ENCODE measurements at regions not wholly inside any gene's neighbourhood (a gene's known extent, or its start where the extent isn't known, plus 50 kb on each side); places are given as distances from the start of the nearest gene placed in this dataset.
"Not testable (repeated sequence)": the region's sequence is repeated elsewhere in the genome, so short reads cannot be mapped to it uniquely, and the experiment has no call there.

GRCh38 chr6:91063362-91063761, 476.5 kb upstream of the MAP3K7 start:
- Histone ChIP-seq H3K9me3 (no peaks in the 10 kb centered on the region), H3K4me3 (no peak overlapping the region), H3K27me3 (no peaks in the 10 kb centered on the region), H3K27ac (no peak overlapping the region), H3K4me1 (no peaks in the 10 kb centered on the region), H3K36me3 (no peaks in the 10 kb centered on the region)
- intact Hi-C loops (cut with DNase I; ENCODE audit: low total_unique reads): no loop called here
- DNase-seq (ENCODE audit: low spot score in 2 of 2): no peak
- TF ChIP-seq POLR2AphosphoS5 (IDR thresholded peaks at IDR 0.05) (no peak), CTCF (IDR thresholded peaks at IDR 0.05) (no peak), POLR2A (IDR thresholded peaks at IDR 0.05) (no peak)

- no peaks in the 10 kb centered on the region for H3K36me3 ChIP-seq
- TF ChIP-seq POLR2AphosphoS5 (IDR thresholded peaks at IDR 0.05): no peak
- no peak for TF ChIP-seq POLR2A (IDR thresholded peaks at IDR 0.05)
- TF ChIP-seq CTCF (IDR thresholded peaks at IDR 0.05): no peak
- H3K4me3 ChIP-seq: no peak overlapping the region
- intact Hi-C loops (cut with DNase I; ENCODE audit: low total_unique reads): no loop called here
- no peak overlapping the region for H3K27ac ChIP-seq
- no peaks in the 10 kb centered on the region for H3K9me3 ChIP-seq
- no peak for DNase-seq (ENCODE audit: low spot score in 2 of 2)
- no peaks in the 10 kb centered on the region for H3K27me3 ChIP-seq
- H3K4me1 ChIP-seq: no peaks in the 10 kb centered on the region
Observed at GRCh38 chr6:91057689-91058088, 470.8 kb upstream of the MAP3K7 start.

GRCh38 chr6:91055959-91056358, 469.1 kb upstream of the MAP3K7 start:
- H3K4me3 ChIP-seq: no peak overlapping the region
- TF ChIP-seq CTCF (IDR thresholded peaks at IDR 0.05) (no peak), POLR2A (IDR thresholded peaks at IDR 0.05) (no peak), POLR2AphosphoS5 (IDR thresholded peaks at IDR 0.05) (no peak)
- intact Hi-C loops (cut with DNase I; ENCODE audit: low total_unique reads): no loop called here
- no peaks in the 10 kb centered on the region for H3K9me3 ChIP-seq
- no peak overlapping the region for H3K27ac ChIP-seq
- DNase-seq (ENCODE audit: low spot score in 2 of 2): no peak
- H3K27me3 ChIP-seq: no peaks in the 10 kb centered on the region
- H3K4me1 ChIP-seq: no peaks in the 10 kb centered on the region
- no peaks in the 10 kb centered on the region for H3K36me3 ChIP-seq

GRCh38 chr6:91052473-91053450, 465.9 kb upstream of the MAP3K7 start:
- H3K36me3 ChIP-seq; H3K4me1 ChIP-seq; H3K4me3 ChIP-seq; H3K27ac ChIP-seq; H3K9me3 ChIP-seq; intact Hi-C loops (cut with DNase I; ENCODE audit: low total_unique reads); H3K27me3 ChIP-seq; DNase-seq (ENCODE audit: low spot score in 2 of 2): not testable (repeated sequence)

- intact Hi-C loops (cut with DNase I; ENCODE audit: low total_unique reads): no loop called here
- no peak for DNase-seq (ENCODE audit: low spot score in 2 of 2)
- Histone ChIP-seq H3K9me3 (no peaks in the 10 kb centered on the region), H3K36me3 (no peaks in the 10 kb centered on the region), H3K4me3 (no peak overlapping the region), H3K27me3 (no peaks in the 10 kb centered on the region), H3K4me1 (no peaks in the 10 kb centered on the region), H3K27ac (no peak overlapping the region)
- TF ChIP-seq POLR2AphosphoS5 (IDR thresholded peaks at IDR 0.05) (no peak), CTCF (IDR thresholded peaks at IDR 0.05) (no peak), POLR2A (IDR thresholded peaks at IDR 0.05) (no peak)
Observed at GRCh38 chr6:91045161-91045560, 458.3 kb upstream of the MAP3K7 start.

Measured in breast epithelium (tissue), 4 donors.